ENCODE measurements at regions not wholly inside any gene's neighbourhood (a gene's known extent, or its start where the extent isn't known, plus 50 kb on each side); places are given as distances from the start of the nearest gene placed in this dataset.

- TF ChIP-seq CTCF (conservative IDR thresholded peaks at IDR 0.05 in 1 of 2, IDR thresholded peaks at IDR 0.05 in 1 of 2; ENCODE audit: extremely low read depth in 1 of 2, insufficient read depth in 1 of 2, low read depth in 1 of 2, low read length in 2 of 2) (no peak), EZH2 (IDR thresholded peaks at IDR 0.05; ENCODE audit: borderline replicate concordance, low read length) (no peak)
Observed at GRCh38 chr11:27869701-27870100, 169.4 kb upstream of the BDNF start.
